SK-N-SH (cell line): ENCODE measurements at regions not wholly inside any gene's neighbourhood (a gene's known extent, or its start where the extent isn't known, plus 50 kb on each side); places are given as distances from the start of the nearest gene placed in this dataset.

Experiments used
- CTCF ChIA-PET: fragments of 300-600, 350-600 bp; formaldehyde crosslinking; extraction: SDS; loops from one replicate; lab custom pipeline; 2021; lab: Yijun Ruan, JAX
- POLR2A ChIA-PET: fragments of 350-600 bp; sonication (Branson Sonifier 250); formaldehyde crosslinking; extraction: SDS; loops from one replicate; lab custom pipeline; 2020; ENCODE audit warnings: antibody characterized with exemption, inconsistent platforms; lab: Yijun Ruan, JAX
- DNase-seq: peaks from one replicate; pipeline ENCODE4 v3.0.0; 2012
- H2AFZ ChIP-seq: fragments of 200-600 bp; sonication (generic); 2 replicates; pipeline ENCODE4 v1.8.1; 2016; ENCODE audit warnings: antibody characterized with exemption, mild to moderate bottlenecking, low read depth
- H3F3A ChIP-seq: fragments of 200-600 bp; sonication (generic); replicated peaks from 2 replicates; pipeline ENCODE3; 2016; ENCODE audit warnings: antibody characterized with exemption, mild to moderate bottlenecking; ENCODE audit not compliant: insufficient read depth
- H3K27ac ChIP-seq, 2 experiments: fragments of 200-500 bp in 1 of 2; fragments of 200-600 bp in 1 of 2; sonication (Bioruptor generic) in 1 of 2; sonication (generic), shearing (Covaris generic) in 1 of 2; 2 replicates each; pipeline versions ENCODE4 v1.5.1 to v1.6.1; 2014 to 2016; ENCODE audit warnings: low read depth in 2 of 2, inconsistent platforms in 1 of 2, low read length in 1 of 2, mild to moderate bottlenecking in 1 of 2, mixed read lengths in 1 of 2
- H3K27me3 ChIP-seq: fragments of 200-600 bp; sonication (generic), shearing (Covaris generic); 2 replicates; pipeline ENCODE4 v1.6.1; 2016; ENCODE audit warnings: mixed run types; ENCODE audit not compliant: insufficient read depth
- H3K36me3 ChIP-seq, 2 experiments: fragments of 200-500 bp in 1 of 2; fragments of 200-600 bp in 1 of 2; sonication (Bioruptor generic) in 1 of 2; sonication (generic) in 1 of 2; replicated peaks in 1 of 2; 2 replicates each; pipeline versions ENCODE3 to v1.5.1; 2014 to 2016; ENCODE audit warnings: low read length in 1 of 2, mild to moderate bottlenecking in 1 of 2; ENCODE audit not compliant: insufficient read depth in 2 of 2, control insufficient read depth in 1 of 2
- H3K4me1 ChIP-seq, 2 experiments: fragments of 200-500 bp in 1 of 2; fragments of 200-600 bp in 1 of 2; sonication (Bioruptor generic) in 1 of 2; sonication (generic), shearing (Covaris generic) in 1 of 2; 2 replicates each; pipeline versions ENCODE4 v1.5.1 to v1.6.1; 2014 to 2016; ENCODE audit warnings: low read depth in 1 of 2, low read length in 1 of 2, mixed run types in 1 of 2; ENCODE audit not compliant: insufficient read depth in 2 of 2, control insufficient read depth in 1 of 2
- H3K4me2 ChIP-seq: fragments of 200-600 bp; sonication (generic), shearing (Covaris generic); 2 replicates; pipeline ENCODE4 v1.6.1; 2017; ENCODE audit warnings: mixed run types
- H3K4me3 ChIP-seq, 2 experiments: fragments of 200-500 bp in 1 of 2; fragments of 200-600 bp in 1 of 2; sonication (Bioruptor generic) in 1 of 2; sonication (generic), shearing (Covaris generic) in 1 of 2; 2 replicates each; pipeline versions ENCODE4 v1.5.1 to v1.8.1; 2014 to 2016; ENCODE audit warnings: low read depth in 2 of 2, inconsistent platforms in 1 of 2, low read length in 1 of 2, mild to moderate bottlenecking in 1 of 2, mixed read lengths in 1 of 2, moderate library complexity in 1 of 2
- H3K79me2 ChIP-seq: fragments of 200-600 bp; sonication (generic); 2 replicates; pipeline ENCODE4 v1.8.1; 2017; ENCODE audit warnings: mild to moderate bottlenecking; ENCODE audit not compliant: insufficient read depth
- H3K9ac ChIP-seq: fragments of 200-600 bp; sonication (generic); 2 replicates; pipeline ENCODE4 v1.6.1; 2017; ENCODE audit warnings: mixed run types
- H3K9me2 ChIP-seq: fragments of 200-600 bp; sonication (generic); 2 replicates; pipeline ENCODE4 v1.6.1; 2017; ENCODE audit warnings: mixed run types
- H3K9me3 ChIP-seq: fragments of 200-600 bp; sonication (generic); 2 replicates; pipeline ENCODE4 v1.6.1; 2017; ENCODE audit warnings: mixed run types, mild to moderate bottlenecking, moderate library complexity
- H4K20me1 ChIP-seq: fragments of 200-600 bp; sonication (generic); 2 replicates; pipeline ENCODE4 v1.6.1; 2017; ENCODE audit warnings: mild to moderate bottlenecking, mixed run types; ENCODE audit not compliant: insufficient read depth
- CHD2 ChIP-seq: fragments of 150-350 bp; IDR thresholded peaks from 2 replicates; pipeline ENCODE4 v1.6.1; 2018; ENCODE audit warnings: low read length; ENCODE audit not compliant: partially characterized antibody
- EP300 ChIP-seq, 2 experiments: IDR thresholded peaks; 2 replicates each; pipeline versions ENCODE4 v1.4.0 to v1.6.1; 2012; ENCODE audit warnings: borderline replicate concordance in 1 of 2, low read depth in 1 of 2, low read length in 1 of 2
- GATA2 ChIP-seq: sonication (generic); formaldehyde crosslinking; IDR thresholded peaks from 2 replicates; pipeline ENCODE4 v1.5.0; 2020; ENCODE audit warnings: mild to moderate bottlenecking, missing genetic modification reagents
- NFIC ChIP-seq: IDR thresholded peaks from 2 replicates; pipeline ENCODE4 v1.4.0; 2012; ENCODE audit warnings: borderline replicate concordance
- PBX3 ChIP-seq: IDR thresholded peaks from 2 replicates; pipeline ENCODE4; 2012
- RAD21 ChIP-seq: IDR thresholded peaks from 2 replicates; pipeline ENCODE4 v1.6.1; 2012; ENCODE audit warnings: mild to moderate bottlenecking, low read length
- RFX5 ChIP-seq: IDR thresholded peaks from 2 replicates; pipeline ENCODE4 v1.6.1; 2012; ENCODE audit warnings: mild to moderate bottlenecking, improper control_type of control experiment, low read length
- TAF1 ChIP-seq: IDR thresholded peaks from 2 replicates; pipeline ENCODE4 v1.6.1; 2012; ENCODE audit warnings: low read depth, mild to moderate bottlenecking, low read length, moderate library complexity, borderline replicate concordance
- TCF12 ChIP-seq: IDR thresholded peaks from 2 replicates; pipeline ENCODE4 v1.4.0; 2012
- USF1 ChIP-seq: IDR thresholded peaks from 2 replicates; pipeline ENCODE4 v1.4.0; 2012; ENCODE audit warnings: low read depth, borderline replicate concordance
- YY1 ChIP-seq: IDR thresholded peaks from 2 replicates; pipeline ENCODE4 v1.4.0; 2012; ENCODE audit warnings: low read depth, mild to moderate bottlenecking
- ZBTB33 ChIP-seq: IDR thresholded peaks from 2 replicates; pipeline ENCODE4 v1.4.0; 2012; ENCODE audit warnings: low read depth, borderline replicate concordance
- WGBS: methylation state at CpG from one replicate; pipeline ENCODE4 v1.1.6; 2017; ENCODE audit warnings: low lambda C conversion rate; 5-methylcytosine and 5-hydroxymethylcytosine counted together
- TF ChIP-seq, protein P1 (sequence below): fragments of 150-350 bp; IDR thresholded peaks from 2 replicates; pipeline ENCODE4 v1.6.1; 2016; ENCODE audit warnings: mild to moderate bottlenecking, low read depth, low read length

- peaks cover 23% of the 10 kb centered on the region; the same call in 1 of the 2 replicates for H3K27me3 ChIP-seq
- WGBS = under 1% methylated on average over 3 of the region's 3 CpGs
- POLR2A ChIA-PET = no interaction called here
- CTCF ChIA-PET = interaction anchor here (0.6 to 1.5 kb wide), 2 partner anchors 9 to 367 kb away, joined by 3 read pairs; no protein-coding TSS in a partner anchor
- TF ChIP-seq YY1 = no peak
- TF ChIP-seq RFX5 = no peak
- TF ChIP-seq USF1 = no peak
- TF ChIP-seq EP300 (IDR thresholded peaks at IDR 0.05; ENCODE audit: borderline replicate concordance in 1 of 2, low read depth in 1 of 2, low read length in 1 of 2) = no peak
- no peak for TF ChIP-seq TAF1
- TF ChIP-seq, protein P1, sequence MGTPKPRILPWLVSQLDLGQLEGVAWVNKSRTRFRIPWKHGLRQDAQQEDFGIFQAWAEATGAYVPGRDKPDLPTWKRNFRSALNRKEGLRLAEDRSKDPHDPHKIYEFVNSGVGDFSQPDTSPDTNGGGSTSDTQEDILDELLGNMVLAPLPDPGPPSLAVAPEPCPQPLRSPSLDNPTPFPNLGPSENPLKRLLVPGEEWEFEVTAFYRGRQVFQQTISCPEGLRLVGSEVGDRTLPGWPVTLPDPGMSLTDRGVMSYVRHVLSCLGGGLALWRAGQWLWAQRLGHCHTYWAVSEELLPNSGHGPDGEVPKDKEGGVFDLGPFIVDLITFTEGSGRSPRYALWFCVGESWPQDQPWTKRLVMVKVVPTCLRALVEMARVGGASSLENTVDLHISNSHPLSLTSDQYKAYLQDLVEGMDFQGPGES = no peak
- TF ChIP-seq TCF12 = no peak
- no peak for TF ChIP-seq ZBTB33
- TF ChIP-seq CHD2 = no peak
- TF ChIP-seq RAD21 = no peak
- TF ChIP-seq NFIC = no peak
- TF ChIP-seq GATA2 (CRISPR knock-in tag) = no peak
- TF ChIP-seq PBX3 = no peak
- H3K9ac ChIP-seq = no peak overlapping the region
- H2AFZ ChIP-seq = no peak overlapping the region
- no peaks in the 10 kb centered on the region for H3K36me3 ChIP-seq
- H3K4me1 ChIP-seq = no peaks in the 10 kb centered on the region
- H3K9me3 ChIP-seq = no peaks in the 10 kb centered on the region
- no peaks in the 10 kb centered on the region for H4K20me1 ChIP-seq
- no peak overlapping the region for H3K4me3 ChIP-seq
- H3K27ac ChIP-seq = no peak overlapping the region
- no peaks in the 10 kb centered on the region for H3K9me2 ChIP-seq
- H3K79me2 ChIP-seq = no peaks in the 10 kb centered on the region
- DNase-seq = no peak
- no peaks in the 10 kb centered on the region for H3F3A ChIP-seq
- H3K4me2 ChIP-seq = no peak overlapping the region
Observed at GRCh38 chr7:34487391-34488115, 170.5 kb upstream of the NPSR1 start.
